ENCODE measurements at regions not wholly inside any gene's neighbourhood (a gene's known extent, or its start where the extent isn't known, plus 50 kb on each side); places are given as distances from the start of the nearest gene placed in this dataset.

GRCh38 chr9:25935188-25935587 lies 256.9 kb upstream of the TUSC1 start:
- Histone ChIP-seq H3K9me3 (ENCODE audit: control insufficient read depth, insufficient read depth, low read length) (no peaks in the 10 kb centered on the region), H3K36me3 (ENCODE audit: control insufficient read depth, insufficient read depth, low read length) (no peaks in the 10 kb centered on the region), H3K27me3 (ENCODE audit: control insufficient read depth, insufficient read depth, low read length) (no peaks in the 10 kb centered on the region), H3K4me1 (ENCODE audit: control insufficient read depth, insufficient read depth, low read length) (no peaks in the 10 kb centered on the region), H3K27ac (ENCODE audit: low read length) (no peak overlapping the region), H3K4me3 (ENCODE audit: low read length) (no peak overlapping the region)
- no peak for TF ChIP-seq CTCF (IDR thresholded peaks at IDR 0.05)
- DNase-seq: no peak
- peaks cover 14 to 24% of the 10 kb centered on the region in 2 donors for H3K9me3 Mint-ChIP-seq
- peaks cover 16% of the 10 kb centered on the region for H3K36me3 Mint-ChIP-seq
- H3K27ac Mint-ChIP-seq: no peak overlapping the region
- intact Hi-C loops (cut with micrococcal nuclease): no loop called here
- H3K4me3 Mint-ChIP-seq: no peak overlapping the region
- H3K4me1 Mint-ChIP-seq: no peaks in the 10 kb centered on the region
- no peaks in the 10 kb centered on the region for H3K27me3 Mint-ChIP-seq (ENCODE audit: low read depth in 2 of 2)
- no peak for ATAC-seq
- 75% methylated on average over 1 of the region's 2 CpGs for WGBS (ENCODE audit: insufficient coverage)

GRCh38 chr9:25918761-25919160 lies 240.5 kb upstream of the TUSC1 start:
- H3K4me3 Mint-ChIP-seq: no peak overlapping the region
- TF ChIP-seq CTCF (IDR thresholded peaks at IDR 0.05): no peak
- Histone ChIP-seq H3K27me3 (ENCODE audit: control insufficient read depth, insufficient read depth, low read length) (no peaks in the 10 kb centered on the region), H3K4me3 (ENCODE audit: low read length) (no peak overlapping the region), H3K36me3 (ENCODE audit: control insufficient read depth, insufficient read depth, low read length) (no peaks in the 10 kb centered on the region), H3K4me1 (ENCODE audit: control insufficient read depth, insufficient read depth, low read length) (no peaks in the 10 kb centered on the region), H3K27ac (ENCODE audit: low read length) (no peak overlapping the region), H3K9me3 (ENCODE audit: control insufficient read depth, insufficient read depth, low read length) (no peaks in the 10 kb centered on the region)
- 70% methylated on average over 2 of the region's 2 CpGs for WGBS (ENCODE audit: insufficient coverage)
- H3K4me1 Mint-ChIP-seq: no peaks in the 10 kb centered on the region
- H3K27ac Mint-ChIP-seq: no peak overlapping the region
- intact Hi-C loops (cut with micrococcal nuclease): no loop called here
- no peaks in the 10 kb centered on the region for H3K27me3 Mint-ChIP-seq (ENCODE audit: low read depth in 2 of 2)
- ATAC-seq (no peak), DNase-seq (no peak)
- H3K9me3 Mint-ChIP-seq: peaks cover 11 to 26% of the 10 kb centered on the region in 2 donors
- H3K36me3 Mint-ChIP-seq: no peaks in the 10 kb centered on the region

DNA sequence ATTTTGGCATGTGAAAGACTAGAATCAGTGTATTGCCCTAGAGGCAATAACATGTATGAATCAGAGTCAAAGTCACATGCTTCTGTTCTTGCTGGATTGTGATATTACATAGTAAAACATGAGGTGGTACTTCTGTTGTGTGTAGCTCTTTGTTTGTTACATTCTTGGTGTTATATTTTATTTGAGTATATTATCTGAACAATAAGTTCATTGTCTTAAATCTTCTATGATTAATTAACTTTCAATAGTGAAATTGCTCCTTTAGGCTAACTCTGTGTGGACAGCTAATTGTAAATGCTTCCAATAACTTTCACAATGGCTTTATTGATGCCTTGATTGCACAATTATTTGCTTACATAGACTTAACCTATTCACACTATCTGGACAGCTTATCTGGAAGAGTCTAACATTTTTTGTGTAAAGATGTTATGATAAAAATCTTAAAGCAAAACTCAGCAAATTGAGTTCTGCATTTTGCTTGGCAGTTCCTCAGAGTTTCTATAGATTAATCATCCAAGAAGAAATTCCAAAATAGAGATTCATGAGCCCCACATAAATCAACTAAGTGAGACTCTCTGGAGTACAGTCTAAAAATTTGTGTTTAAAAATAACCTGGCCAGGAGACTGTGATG lies 239.6 kb upstream of the TUSC1 start:
- H3K27ac Mint-ChIP-seq: no peak overlapping the region
- no peaks in the 10 kb centered on the region for H3K36me3 Mint-ChIP-seq
- DNase-seq (no peak), ATAC-seq (no peak)
- Histone ChIP-seq H3K36me3 (ENCODE audit: control insufficient read depth, insufficient read depth, low read length) (no peaks in the 10 kb centered on the region), H3K27ac (ENCODE audit: low read length) (no peak overlapping the region), H3K4me3 (ENCODE audit: low read length) (no peak overlapping the region), H3K27me3 (ENCODE audit: control insufficient read depth, insufficient read depth, low read length) (no peaks in the 10 kb centered on the region), H3K9me3 (ENCODE audit: control insufficient read depth, insufficient read depth, low read length) (no peaks in the 10 kb centered on the region), H3K4me1 (ENCODE audit: control insufficient read depth, insufficient read depth, low read length) (no peaks in the 10 kb centered on the region)
- H3K4me1 Mint-ChIP-seq: no peaks in the 10 kb centered on the region
- no peaks in the 10 kb centered on the region for H3K27me3 Mint-ChIP-seq (ENCODE audit: low read depth in 2 of 2)
- intact Hi-C loops (cut with micrococcal nuclease): no loop called here
- peaks cover 6 to 17% of the 10 kb centered on the region in 2 donors for H3K9me3 Mint-ChIP-seq
- no peak for TF ChIP-seq CTCF (IDR thresholded peaks at IDR 0.05)
- no peak overlapping the region for H3K4me3 Mint-ChIP-seq

DNA sequence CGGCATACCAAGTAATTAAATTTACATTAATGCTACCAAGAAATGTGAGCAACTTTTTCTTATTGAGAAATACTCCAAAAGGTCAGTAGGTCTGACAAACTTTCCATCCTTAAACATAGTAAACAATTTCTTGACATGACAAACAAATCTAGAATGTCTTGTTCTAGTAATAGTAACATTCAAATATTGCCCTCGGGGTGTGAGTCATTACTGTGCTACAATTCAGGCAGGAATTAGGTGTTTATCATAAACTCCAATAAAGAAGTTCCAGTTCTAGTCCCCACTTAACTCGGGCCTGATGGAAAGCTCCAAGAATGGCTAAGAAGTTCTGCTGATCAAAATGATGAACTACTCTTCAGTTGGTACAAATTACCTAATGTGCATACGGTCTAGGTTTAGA lies 235.6 kb upstream of the TUSC1 start:
- no peak for TF ChIP-seq CTCF (IDR thresholded peaks at IDR 0.05)

More for the DNA sequence above, 235.6 kb upstream of the TUSC1 start:
- Histone ChIP-seq H3K4me1 (ENCODE audit: control insufficient read depth, insufficient read depth, low read length) (no peaks in the 10 kb centered on the region), H3K9me3 (ENCODE audit: control insufficient read depth, insufficient read depth, low read length) (no peaks in the 10 kb centered on the region), H3K27me3 (ENCODE audit: control insufficient read depth, insufficient read depth, low read length) (no peaks in the 10 kb centered on the region), H3K4me3 (ENCODE audit: low read length) (no peak overlapping the region), H3K36me3 (ENCODE audit: control insufficient read depth, insufficient read depth, low read length) (no peaks in the 10 kb centered on the region), H3K27ac (ENCODE audit: low read length) (no peak overlapping the region)
- DNase-seq (no peak), ATAC-seq (no peak)
- Mint-ChIP-seq H3K9me3 (peaks cover 9 to 21% of the 10 kb centered on the region in 2 donors), H3K4me3 (no peak overlapping the region), H3K4me1 (no peaks in the 10 kb centered on the region), H3K36me3 (no peaks in the 10 kb centered on the region), H3K27ac (no peak overlapping the region), H3K27me3 (ENCODE audit: low read depth in 2 of 2) (no peaks in the 10 kb centered on the region)
- intact Hi-C loops (cut with micrococcal nuclease): no loop called here
- 78% methylated on average over 4 of the region's 4 CpGs for WGBS (ENCODE audit: insufficient coverage)

All from natural killer cell (primary cell).